Naive thymus-derived CD4-positive, alpha-beta T cell (primary cell): ENCODE measurements at regions not wholly inside any gene's neighbourhood (a gene's known extent, or its start where the extent isn't known, plus 50 kb on each side); places are given as distances from the start of the nearest gene placed in this dataset.

Experiments
- ATAC-seq: fragments of 150-1000 bp; cut with Tn5 transposase; 2 replicates; pipeline ENCODE4 v1.10.0; 2021; ENCODE audit warnings: mild to moderate bottlenecking, moderate library complexity
- CTCF ChIA-PET: fragments of 350-600 bp; sonication (Branson Sonifier 250); formaldehyde crosslinking; loops from one replicate; lab custom pipeline; 2021; ENCODE audit warnings: antibody characterized with exemption; lab: Charles Lee
- POLR2A ChIA-PET: fragments of 350-600 bp; sonication (Branson Sonifier 250); formaldehyde crosslinking; loops from one replicate; lab custom pipeline; 2021; ENCODE audit warnings: antibody characterized with exemption, inconsistent platforms; lab: Charles Lee
- DNase-seq, 9 donors: peaks; one replicate each; pipeline versions ENCODE4 v3.0.0 to v3.0.0-alpha.2; 2020 to 2022; ENCODE audit warnings: mixed read lengths in 1 of 9
- H3K27ac ChIP-seq: one replicate; pipeline ENCODE4 v1.7.0; 2013; ENCODE audit warnings: mild to moderate bottlenecking, low read depth, low read length, moderate library complexity
- H3K27me3 ChIP-seq, 2 donors: one replicate each; pipeline ENCODE4 v1.7.0; 2013; ENCODE audit warnings: low read length in 2 of 2, mild to moderate bottlenecking in 2 of 2, moderate library complexity in 2 of 2; ENCODE audit not compliant: control insufficient read depth in 2 of 2, insufficient read depth in 2 of 2
- H3K36me3 ChIP-seq, 3 experiments: 1 replicate in 2 of 3; 2 replicates in 1 of 3; pipeline ENCODE4 v1.7.0; 2013; ENCODE audit warnings: low read length in 3 of 3, mild to moderate bottlenecking in 3 of 3, moderate library complexity in 1 of 3; ENCODE audit not compliant: insufficient read depth in 3 of 3, control insufficient read depth in 2 of 3
- H3K4me1 ChIP-seq, 2 donors: one replicate each; pipeline ENCODE4 v1.7.0; 2013; ENCODE audit warnings: low read length in 2 of 2, mild to moderate bottlenecking in 2 of 2, moderate library complexity in 1 of 2; ENCODE audit not compliant: control insufficient read depth in 2 of 2, insufficient read depth in 2 of 2
- H3K4me3 ChIP-seq: 2 replicates; pipeline ENCODE4 v1.7.0; 2013; ENCODE audit warnings: mild to moderate bottlenecking, low read length
- H3K9me3 ChIP-seq, 3 experiments: 1 replicate in 2 of 3; 2 replicates in 1 of 3; pipeline ENCODE4 v1.7.0; 2013; ENCODE audit warnings: low read length in 3 of 3; ENCODE audit not compliant: control insufficient read depth in 2 of 3
- H3K27ac Mint-ChIP-seq, 9 donors: one replicate each; pipeline ENCODE4 v1.8.0; 2020 to 2022; ENCODE audit warnings: mixed read lengths in 9 of 9, mild to moderate bottlenecking in 8 of 9, moderate library complexity in 5 of 9, inconsistent platforms in 2 of 9
- H3K27me3 Mint-ChIP-seq, 5 donors: one replicate each; pipeline ENCODE4 v1.8.0; 2021 to 2022; ENCODE audit warnings: mixed read lengths in 5 of 5, mild to moderate bottlenecking in 1 of 5
- H3K36me3 Mint-ChIP-seq, 5 donors: one replicate each; pipeline ENCODE4 v1.8.0; 2020 to 2022; ENCODE audit warnings: mixed read lengths in 5 of 5, mild to moderate bottlenecking in 3 of 5, inconsistent platforms in 1 of 5
- H3K4me1 Mint-ChIP-seq, 7 donors: one replicate each; pipeline ENCODE4 v1.8.0; 2020 to 2022; ENCODE audit warnings: mixed read lengths in 7 of 7, mild to moderate bottlenecking in 3 of 7, inconsistent platforms in 1 of 7
- H3K4me3 Mint-ChIP-seq, 10 donors: one replicate each; pipeline ENCODE4 v1.8.0; 2020 to 2022; ENCODE audit warnings: mild to moderate bottlenecking in 10 of 10, mixed read lengths in 10 of 10, moderate library complexity in 6 of 10, inconsistent platforms in 2 of 10
- H3K9me3 Mint-ChIP-seq, 11 donors: one replicate each; pipeline ENCODE4 v1.8.0; 2020 to 2022; ENCODE audit warnings: mixed read lengths in 11 of 11, mild to moderate bottlenecking in 4 of 11, inconsistent platforms in 1 of 11, moderate library complexity in 1 of 11
- intact Hi-C, 2 donors: fragments of 100-400 bp; cut with micrococcal nuclease; formaldehyde crosslinking; loops; one replicate each; pipeline ENCODE4 v1.15.1; 2023

- peaks cover 0 to 14% (median 5%) of the 10 kb centered on the region in 11 donors for H3K9me3 Mint-ChIP-seq
- ChIA-PET POLR2A (no interaction called here), CTCF (no interaction called here)
These were observed 296.4 kb upstream of the CELF4 start for GRCh38 chr18:37861981-37862380.

GRCh38 chr18:37854396-37854795, 288.8 kb upstream of the CELF4 start:
- Mint-ChIP-seq H3K36me3 (peaks cover 0 to 5% (median 0%) of the 10 kb centered on the region in 5 donors), H3K27me3 (no peaks in the 10 kb centered on the region), H3K9me3 (peaks cover 1 to 32% (median 6%) of the 10 kb centered on the region in 11 donors), H3K4me1 (no peaks in the 10 kb centered on the region), H3K27ac (no peak overlapping the region), H3K4me3 (no peak overlapping the region)
- H3K4me3 ChIP-seq = no peak overlapping the region
- no peak overlapping the region for H3K27ac ChIP-seq
- CTCF ChIA-PET = no interaction called here
- ATAC-seq (no peak), DNase-seq (no peak)
- POLR2A ChIA-PET = no interaction called here
- no peaks in the 10 kb centered on the region for H3K27me3 ChIP-seq
- no peaks in the 10 kb centered on the region for H3K9me3 ChIP-seq
- H3K4me1 ChIP-seq = no peaks in the 10 kb centered on the region
- intact Hi-C loops = no loop called here
- H3K36me3 ChIP-seq = no peaks in the 10 kb centered on the region

More at GRCh38 chr18:37861981-37862380, 296.4 kb upstream of the CELF4 start:
- Mint-ChIP-seq H3K4me1 (no peaks in the 10 kb centered on the region), H3K36me3 (no peaks in the 10 kb centered on the region), H3K27ac (no peak overlapping the region), H3K4me3 (no peak overlapping the region), H3K27me3 (no peaks in the 10 kb centered on the region)
- H3K4me1 ChIP-seq = no peaks in the 10 kb centered on the region
- no peaks in the 10 kb centered on the region for H3K9me3 ChIP-seq
- H3K27ac ChIP-seq = no peak overlapping the region
- H3K4me3 ChIP-seq = no peak overlapping the region
- DNase-seq (no peak), ATAC-seq (no peak)
- H3K36me3 ChIP-seq = no peaks in the 10 kb centered on the region
- intact Hi-C loops = no loop called here
- H3K27me3 ChIP-seq = no peaks in the 10 kb centered on the region

- H3K4me1 ChIP-seq = no peaks in the 10 kb centered on the region
- intact Hi-C loops = no loop called here
- no peak overlapping the region for H3K27ac ChIP-seq
- Mint-ChIP-seq H3K27me3 (no peaks in the 10 kb centered on the region), H3K36me3 (peaks cover 0 to 5% (median 0%) of the 10 kb centered on the region in 5 donors), H3K4me3 (no peak overlapping the region), H3K27ac (no peak overlapping the region), H3K4me1 (no peaks in the 10 kb centered on the region), H3K9me3 (peaks cover 1 to 32% (median 6%) of the 10 kb centered on the region in 11 donors)
- no peaks in the 10 kb centered on the region for H3K27me3 ChIP-seq
- ChIA-PET CTCF (no interaction called here), POLR2A (no interaction called here)
- DNase-seq = no peak
- H3K4me3 ChIP-seq = no peak overlapping the region
- ATAC-seq = no peak
- H3K36me3 ChIP-seq = no peaks in the 10 kb centered on the region
- H3K9me3 ChIP-seq = no peaks in the 10 kb centered on the region
These were observed 288.1 kb upstream of the CELF4 start for GRCh38 chr18:37853706-37854105.

- Histone ChIP-seq H3K9me3 (no peaks in the 10 kb centered on the region), H3K27ac (no peak overlapping the region), H3K27me3 (no peaks in the 10 kb centered on the region), H3K4me1 (no peaks in the 10 kb centered on the region), H3K4me3 (no peak overlapping the region), H3K36me3 (no peaks in the 10 kb centered on the region)
- intact Hi-C loops = no loop called here
- DNase-seq = no peak
- ChIA-PET POLR2A (no interaction called here), CTCF (no interaction called here)
- Mint-ChIP-seq H3K27me3 (no peaks in the 10 kb centered on the region), H3K4me1 (no peaks in the 10 kb centered on the region), H3K4me3 (no peak overlapping the region), H3K36me3 (peaks cover 0 to 5% (median 0%) of the 10 kb centered on the region in 5 donors), H3K9me3 (peaks cover 1 to 26% (median 5%) of the 10 kb centered on the region in 11 donors), H3K27ac (no peak overlapping the region)
- no peak for ATAC-seq
These were observed 286.9 kb upstream of the CELF4 start for GRCh38 chr18:37852464-37852863.

GRCh38 chr18:37847544-37847943, 281.9 kb upstream of the CELF4 start:
- no peak overlapping the region for H3K4me3 Mint-ChIP-seq
- CTCF ChIA-PET = no interaction called here
- Histone ChIP-seq H3K36me3 (no peaks in the 10 kb centered on the region), H3K4me3 (no peak overlapping the region), H3K27me3 (no peaks in the 10 kb centered on the region), H3K9me3 (no peaks in the 10 kb centered on the region), H3K4me1 (no peaks in the 10 kb centered on the region), H3K27ac (no peak overlapping the region)
- peaks cover 0 to 12% (median 3%) of the 10 kb centered on the region in 11 donors for H3K9me3 Mint-ChIP-seq
- H3K27me3 Mint-ChIP-seq = no peaks in the 10 kb centered on the region
- DNase-seq (no peak), ATAC-seq (no peak)
- no peak overlapping the region for H3K27ac Mint-ChIP-seq
- H3K36me3 Mint-ChIP-seq = no peaks in the 10 kb centered on the region
- H3K4me1 Mint-ChIP-seq = no peaks in the 10 kb centered on the region
- POLR2A ChIA-PET = no interaction called here
- intact Hi-C loops = no loop called here

GRCh38 chr18:37846996-37847395, 281.4 kb upstream of the CELF4 start:
- H3K36me3 Mint-ChIP-seq = no peaks in the 10 kb centered on the region
- Histone ChIP-seq H3K27ac (no peak overlapping the region), H3K4me1 (no peaks in the 10 kb centered on the region), H3K9me3 (no peaks in the 10 kb centered on the region), H3K4me3 (no peak overlapping the region), H3K27me3 (no peaks in the 10 kb centered on the region), H3K36me3 (no peaks in the 10 kb centered on the region)
- peaks cover 0 to 12% (median 3%) of the 10 kb centered on the region in 11 donors for H3K9me3 Mint-ChIP-seq
- POLR2A ChIA-PET = no interaction called here
- DNase-seq (no peak), ATAC-seq (no peak)
- no peak overlapping the region for H3K4me3 Mint-ChIP-seq
- no peaks in the 10 kb centered on the region for H3K4me1 Mint-ChIP-seq
- CTCF ChIA-PET = no interaction called here
- intact Hi-C loops = no loop called here
- no peak overlapping the region for H3K27ac Mint-ChIP-seq
- H3K27me3 Mint-ChIP-seq = no peaks in the 10 kb centered on the region

- DNase-seq = no peak
- no peaks in the 10 kb centered on the region for H3K36me3 ChIP-seq
- H3K4me1 ChIP-seq = no peaks in the 10 kb centered on the region
- H3K4me3 ChIP-seq = no peak overlapping the region
- no peaks in the 10 kb centered on the region for H3K27me3 ChIP-seq
- intact Hi-C loops = no loop called here
- no peak overlapping the region for H3K4me3 Mint-ChIP-seq
- H3K27me3 Mint-ChIP-seq = no peaks in the 10 kb centered on the region
- no peaks in the 10 kb centered on the region for H3K4me1 Mint-ChIP-seq
- ATAC-seq = no peak
- no peaks in the 10 kb centered on the region for H3K36me3 Mint-ChIP-seq
- no peak overlapping the region for H3K27ac ChIP-seq
- no peak overlapping the region for H3K27ac Mint-ChIP-seq
- H3K9me3 ChIP-seq = no peaks in the 10 kb centered on the region
- POLR2A ChIA-PET = no interaction called here
- peaks cover 0 to 11% (median under 1%) of the 10 kb centered on the region in 11 donors for H3K9me3 Mint-ChIP-seq
- CTCF ChIA-PET = no interaction called here
These were observed 279.9 kb upstream of the CELF4 start for GRCh38 chr18:37845498-37845897.
